ENCODE measurements at regions not wholly inside any gene's neighbourhood (a gene's known extent, or its start where the extent isn't known, plus 50 kb on each side); places are given as distances from the start of the nearest gene placed in this dataset.
"Not testable (repeated sequence)": the region's sequence is repeated elsewhere in the genome, so short reads cannot be mapped to it uniquely, and the experiment has no call there.

DNA sequence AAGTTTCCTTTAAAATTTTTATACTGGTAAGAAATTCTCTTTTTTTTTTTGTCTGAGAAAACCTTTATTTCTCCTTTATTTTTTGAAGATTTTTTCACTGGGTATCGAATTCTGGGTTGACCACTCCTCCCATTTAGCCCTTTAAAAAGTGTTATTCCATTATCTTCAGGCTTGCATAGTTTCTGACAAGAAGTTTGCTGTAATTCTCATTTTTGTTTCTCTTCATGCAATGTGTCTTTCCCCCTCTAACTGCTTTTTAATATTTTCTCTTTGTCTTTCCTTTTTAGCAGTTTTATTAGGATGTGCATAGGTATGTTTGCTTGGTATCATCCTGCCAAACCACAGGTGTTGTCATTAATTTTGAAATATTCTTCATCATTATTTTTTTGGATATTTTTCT is 67.7 kb upstream of the GOT2 start:
- 35 to 50% methylated on average over 1 of the region's 1 CpG for WGBS, 2 donors
- H3K9me3 ChIP-seq = peaks cover 0 to 8% (median 0%) of the 10 kb centered on the region in 3 donors
- H3K36me3 ChIP-seq (replicated peaks in 1 of 2; ENCODE audit: insufficient read depth in 1 of 2, low read depth in 2 of 2) = no peaks in the 10 kb centered on the region
- H3K27ac ChIP-seq = no peak overlapping the region
- intact Hi-C loops (cut with DNase I) = no loop called here
- H3K4me3 ChIP-seq = no peak overlapping the region
- no peak for TF ChIP-seq POLR2A (IDR thresholded peaks at IDR 0.05)
- TF ChIP-seq, protein P1, sequence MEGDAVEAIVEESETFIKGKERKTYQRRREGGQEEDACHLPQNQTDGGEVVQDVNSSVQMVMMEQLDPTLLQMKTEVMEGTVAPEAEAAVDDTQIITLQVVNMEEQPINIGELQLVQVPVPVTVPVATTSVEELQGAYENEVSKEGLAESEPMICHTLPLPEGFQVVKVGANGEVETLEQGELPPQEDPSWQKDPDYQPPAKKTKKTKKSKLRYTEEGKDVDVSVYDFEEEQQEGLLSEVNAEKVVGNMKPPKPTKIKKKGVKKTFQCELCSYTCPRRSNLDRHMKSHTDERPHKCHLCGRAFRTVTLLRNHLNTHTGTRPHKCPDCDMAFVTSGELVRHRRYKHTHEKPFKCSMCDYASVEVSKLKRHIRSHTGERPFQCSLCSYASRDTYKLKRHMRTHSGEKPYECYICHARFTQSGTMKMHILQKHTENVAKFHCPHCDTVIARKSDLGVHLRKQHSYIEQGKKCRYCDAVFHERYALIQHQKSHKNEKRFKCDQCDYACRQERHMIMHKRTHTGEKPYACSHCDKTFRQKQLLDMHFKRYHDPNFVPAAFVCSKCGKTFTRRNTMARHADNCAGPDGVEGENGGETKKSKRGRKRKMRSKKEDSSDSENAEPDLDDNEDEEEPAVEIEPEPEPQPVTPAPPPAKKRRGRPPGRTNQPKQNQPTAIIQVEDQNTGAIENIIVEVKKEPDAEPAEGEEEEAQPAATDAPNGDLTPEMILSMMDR (IDR thresholded peaks at IDR 0.05) = no peak
- no peak for DNase-seq
- no peak for ATAC-seq
- no peaks in the 10 kb centered on the region for H3K4me1 ChIP-seq
- no peaks in the 10 kb centered on the region for H3K27me3 ChIP-seq

DNA sequence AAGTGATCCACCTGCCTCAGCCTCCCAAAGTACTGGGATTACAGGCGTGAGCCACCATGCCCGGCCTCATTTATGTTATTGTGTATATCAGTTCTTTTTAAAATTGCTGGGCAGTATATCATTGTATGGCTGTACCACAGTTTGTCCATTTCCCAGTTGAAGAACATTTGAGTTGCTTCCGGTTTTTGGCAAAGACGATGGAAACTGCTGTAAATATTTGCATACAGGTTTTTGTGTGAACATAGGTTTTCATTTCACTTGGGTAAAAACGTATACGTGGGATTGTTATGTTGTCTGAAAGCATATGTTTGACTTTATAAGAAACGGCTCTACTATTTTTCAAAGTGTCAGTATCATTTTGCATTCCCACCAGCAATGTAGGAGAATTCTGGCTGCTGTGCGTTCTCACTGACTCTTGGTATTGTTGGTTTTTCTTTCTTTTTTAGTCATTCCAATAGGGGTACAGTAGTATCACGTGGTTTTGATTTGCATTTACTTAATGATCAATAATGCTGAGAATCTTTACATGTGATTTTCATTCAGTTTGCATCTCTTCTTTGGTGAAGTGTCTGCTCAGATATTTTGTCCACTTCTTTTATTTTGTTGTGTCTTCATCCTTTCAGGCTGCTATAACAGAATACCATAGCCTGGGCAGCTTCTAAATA is 63.2 kb upstream of the GOT2 start:
- 55 to 58% methylated on average over 9 of the region's 9 CpGs for WGBS, 2 donors
- intact Hi-C loops (cut with DNase I) = no loop called here
- peaks cover 0 to under 1% (median 0%) of the 10 kb centered on the region in 3 donors for H3K9me3 ChIP-seq
- no peak for DNase-seq
- no peak overlapping the region for H3K27ac ChIP-seq
- no peaks in the 10 kb centered on the region for H3K4me1 ChIP-seq
- no peak overlapping the region for H3K4me3 ChIP-seq
- H3K27me3 ChIP-seq = no peaks in the 10 kb centered on the region
- TF ChIP-seq POLR2A (IDR thresholded peaks at IDR 0.05) = no peak
- TF ChIP-seq, protein P1 (IDR thresholded peaks at IDR 0.05) = no peak
- H3K36me3 ChIP-seq (replicated peaks in 1 of 2; ENCODE audit: insufficient read depth in 1 of 2, low read depth in 2 of 2) = no peaks in the 10 kb centered on the region
- ATAC-seq = no peak

DNA sequence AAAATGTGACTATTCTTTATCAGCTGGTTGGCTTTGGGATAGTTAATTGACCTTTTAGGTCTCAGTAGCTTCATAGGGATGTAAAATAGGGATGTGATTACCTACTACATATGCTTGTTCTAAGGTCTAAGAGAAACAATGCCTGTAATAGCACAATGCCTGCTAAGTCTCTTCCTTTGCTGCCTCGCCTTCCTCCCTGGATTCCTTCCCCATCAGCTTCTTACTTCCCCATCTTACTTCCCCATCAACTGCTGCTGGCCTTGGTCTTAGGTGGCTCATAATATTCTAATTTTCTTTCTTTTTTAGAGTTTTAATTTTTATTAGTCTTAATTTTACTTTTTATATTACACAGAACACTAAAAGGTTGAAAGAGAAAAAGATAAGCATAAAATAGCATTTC is 59.2 kb upstream of the GOT2 start:
- Histone ChIP-seq H3K4me3 (no peak overlapping the region), H3K27me3 (no peaks in the 10 kb centered on the region), H3K36me3 (replicated peaks in 1 of 2; ENCODE audit: insufficient read depth in 1 of 2, low read depth in 2 of 2) (no peaks in the 10 kb centered on the region), H3K4me1 (no peaks in the 10 kb centered on the region), H3K27ac (no peak overlapping the region), H3K9me3 (no peaks in the 10 kb centered on the region)
- intact Hi-C loops (cut with DNase I) = no loop called here
- ATAC-seq = no peak
- WGBS, 2 donors = 52 to 60% methylated on average over 1 of the region's 1 CpG
- TF ChIP-seq POLR2A (IDR thresholded peaks at IDR 0.05) = no peak
- TF ChIP-seq, protein P1 (IDR thresholded peaks at IDR 0.05) = no peak
- DNase-seq = no peak

DNA sequence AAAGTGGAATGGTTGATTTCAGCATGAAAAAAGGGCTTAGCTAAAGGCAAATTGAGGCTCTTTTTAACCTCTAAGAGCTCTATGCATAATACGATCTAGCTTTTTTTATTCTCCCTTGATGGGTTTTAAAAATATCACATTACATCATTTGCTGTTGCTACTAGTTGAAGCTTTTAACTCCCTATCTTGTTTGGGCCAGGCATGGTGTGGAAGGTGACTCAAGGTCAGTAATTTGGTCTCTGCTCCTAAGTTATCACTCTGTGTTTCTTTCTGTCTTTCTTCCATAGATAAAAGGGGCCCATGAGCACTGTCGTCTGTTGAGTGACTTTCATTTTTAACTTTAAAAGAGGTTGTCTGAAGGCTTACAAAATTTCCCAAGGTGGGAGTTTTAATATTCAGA is 58.1 kb upstream of the GOT2 start:
- intact Hi-C loops (cut with DNase I) = no loop called here
- Histone ChIP-seq H3K36me3 (replicated peaks in 1 of 2; ENCODE audit: insufficient read depth in 1 of 2, low read depth in 2 of 2) (no peaks in the 10 kb centered on the region), H3K27me3 (no peaks in the 10 kb centered on the region), H3K4me3 (no peak overlapping the region), H3K27ac (no peak overlapping the region), H3K9me3 (no peaks in the 10 kb centered on the region), H3K4me1 (no peaks in the 10 kb centered on the region)
- TF ChIP-seq, protein P1 (IDR thresholded peaks at IDR 0.05) = no peak
- no peak for DNase-seq
- no peak for ATAC-seq
- WGBS, 2 donors = 25 to 29% methylated on average over 2 of the region's 2 CpGs

DNA sequence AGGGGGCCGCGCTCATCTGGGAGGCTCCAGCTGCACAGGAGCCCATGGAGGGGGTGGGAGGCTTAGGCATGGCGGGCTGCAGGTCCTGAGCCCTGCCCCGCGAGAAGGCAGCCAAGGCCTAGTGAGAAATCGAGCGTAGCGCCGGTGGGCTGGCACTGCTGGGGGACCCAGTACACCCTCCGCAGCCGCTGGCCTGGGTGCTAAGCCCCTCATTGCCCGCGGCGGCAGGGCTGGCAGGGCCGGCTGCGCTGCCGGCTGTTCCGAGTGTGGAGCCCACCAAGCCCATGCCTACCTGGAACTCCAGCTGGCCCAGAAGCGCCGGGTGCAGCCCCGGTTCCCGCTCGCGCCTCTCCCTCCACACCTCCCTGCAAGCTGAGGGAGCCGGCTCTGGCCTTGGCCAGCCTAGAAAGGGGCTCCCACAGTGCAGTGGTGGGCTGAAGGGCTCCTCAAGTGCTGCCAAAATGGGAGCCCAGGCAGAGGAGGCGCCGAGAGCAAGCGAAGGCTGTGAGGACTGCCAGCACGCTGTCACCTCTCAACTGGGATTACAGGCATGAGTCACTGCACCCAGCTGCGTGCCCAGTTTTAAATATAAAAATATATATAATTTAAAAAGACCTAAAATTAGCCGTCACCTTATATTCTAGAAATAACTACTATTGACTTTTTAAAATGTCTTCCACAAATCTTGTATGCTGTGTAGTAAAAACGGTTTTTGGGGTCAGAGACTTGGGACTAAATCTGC is 56.9 kb upstream of the GOT2 start:
- H3K4me1 ChIP-seq; H3K36me3 ChIP-seq (replicated peaks in 1 of 2; ENCODE audit: insufficient read depth in 1 of 2, low read depth in 2 of 2); H3K4me3 ChIP-seq; H3K9me3 ChIP-seq; H3K27ac ChIP-seq; intact Hi-C loops (cut with DNase I); H3K27me3 ChIP-seq; ATAC-seq; DNase-seq: not testable (repeated sequence)
- WGBS, 2 donors = 90 to 94% methylated on average over 14 to 26 of the region's 32 CpGs
